ENCODE measurements at regions not wholly inside any gene's neighbourhood (a gene's known extent, or its start where the extent isn't known, plus 50 kb on each side); places are given as distances from the start of the nearest gene placed in this dataset.

- TF ChIP-seq EP300 (IDR thresholded peaks at IDR 0.05; ENCODE audit: low read depth) = no peak
- no peak for TF ChIP-seq CTCF (IDR thresholded peaks at IDR 0.05)
Observed at GRCh38 chr2:65605058-65605742, 172.8 kb upstream of the SPRED2 start.
